ENCODE measurements at regions not wholly inside any gene's neighbourhood (a gene's known extent, or its start where the extent isn't known, plus 50 kb on each side); places are given as distances from the start of the nearest gene placed in this dataset.
"Not testable (repeated sequence)": the region's sequence is repeated elsewhere in the genome, so short reads cannot be mapped to it uniquely, and the experiment has no call there.

DNA sequence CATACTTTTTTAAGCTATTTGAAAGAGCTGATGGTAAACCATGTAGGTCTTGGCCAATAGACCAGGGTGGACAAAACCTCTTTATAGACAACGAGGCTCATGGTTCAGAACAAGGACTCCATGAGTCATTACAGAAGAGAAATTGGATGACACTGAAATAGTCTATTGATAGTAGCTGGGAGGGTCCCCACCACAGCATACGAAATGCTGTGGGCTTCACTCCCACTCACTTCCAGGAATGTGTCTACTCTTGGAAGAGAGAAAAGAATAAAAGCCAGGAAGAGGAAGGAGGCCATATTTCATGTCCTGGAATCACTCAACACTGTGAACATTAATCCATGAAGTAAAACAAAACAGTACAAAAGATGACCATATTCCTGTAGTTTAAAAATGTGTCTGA lies 82.3 kb upstream of the MXRA5 start:
- Histone ChIP-seq H3K27me3 (ENCODE audit: insufficient read depth in 3 of 3, low read length in 2 of 3) (no peaks in the 10 kb centered on the region), H3K4me3 (no peak overlapping the region), H3K36me3 (ENCODE audit: insufficient read depth in 1 of 2, low read depth in 1 of 2) (no peaks in the 10 kb centered on the region), H3K4me1 (no peaks in the 10 kb centered on the region), H3K27ac (no peak overlapping the region), H3K9me3 (no peaks in the 10 kb centered on the region)
- intact Hi-C loops (cut with DNase I): no loop called here
- ATAC-seq (no peak), DNase-seq (no peak)
- 18 to 47% (median 26%) methylated on average over 2 of the region's 2 CpGs for WGBS, 3 donors
- TF ChIP-seq, protein P1, sequence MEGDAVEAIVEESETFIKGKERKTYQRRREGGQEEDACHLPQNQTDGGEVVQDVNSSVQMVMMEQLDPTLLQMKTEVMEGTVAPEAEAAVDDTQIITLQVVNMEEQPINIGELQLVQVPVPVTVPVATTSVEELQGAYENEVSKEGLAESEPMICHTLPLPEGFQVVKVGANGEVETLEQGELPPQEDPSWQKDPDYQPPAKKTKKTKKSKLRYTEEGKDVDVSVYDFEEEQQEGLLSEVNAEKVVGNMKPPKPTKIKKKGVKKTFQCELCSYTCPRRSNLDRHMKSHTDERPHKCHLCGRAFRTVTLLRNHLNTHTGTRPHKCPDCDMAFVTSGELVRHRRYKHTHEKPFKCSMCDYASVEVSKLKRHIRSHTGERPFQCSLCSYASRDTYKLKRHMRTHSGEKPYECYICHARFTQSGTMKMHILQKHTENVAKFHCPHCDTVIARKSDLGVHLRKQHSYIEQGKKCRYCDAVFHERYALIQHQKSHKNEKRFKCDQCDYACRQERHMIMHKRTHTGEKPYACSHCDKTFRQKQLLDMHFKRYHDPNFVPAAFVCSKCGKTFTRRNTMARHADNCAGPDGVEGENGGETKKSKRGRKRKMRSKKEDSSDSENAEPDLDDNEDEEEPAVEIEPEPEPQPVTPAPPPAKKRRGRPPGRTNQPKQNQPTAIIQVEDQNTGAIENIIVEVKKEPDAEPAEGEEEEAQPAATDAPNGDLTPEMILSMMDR (IDR thresholded peaks at IDR 0.05): no peak

DNA sequence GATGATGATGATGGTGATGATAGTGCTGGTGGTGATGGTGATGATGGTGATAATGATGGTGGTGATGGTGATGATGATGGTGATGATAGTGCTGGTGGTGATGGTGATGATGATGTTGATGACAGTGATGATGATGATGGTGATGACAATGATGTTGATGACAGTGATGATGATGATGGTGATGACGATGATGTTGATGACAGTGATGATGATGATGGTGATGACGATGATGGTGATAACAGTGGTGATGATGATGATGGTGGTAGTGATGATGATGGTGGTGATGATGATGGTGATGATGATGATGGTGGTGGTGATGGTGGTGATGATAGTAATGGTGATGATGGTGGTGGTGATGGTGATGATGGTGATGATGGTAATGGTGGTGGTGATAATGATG lies 80.1 kb upstream of the MXRA5 start:
- no peak for ATAC-seq
- TF ChIP-seq, protein P1 (IDR thresholded peaks at IDR 0.05): no peak
- no peaks in the 10 kb centered on the region for H3K27me3 ChIP-seq (ENCODE audit: insufficient read depth in 3 of 3, low read length in 2 of 3)
- H3K4me3 ChIP-seq: no peak overlapping the region
- 96 to 100% (median 99%) methylated on average over 2 of the region's 2 CpGs for WGBS, 3 donors
- H3K36me3 ChIP-seq (ENCODE audit: insufficient read depth in 1 of 2, low read depth in 1 of 2): no peaks in the 10 kb centered on the region
- no peak for DNase-seq
- H3K27ac ChIP-seq: no peak overlapping the region
- H3K4me1 ChIP-seq: no peaks in the 10 kb centered on the region
- H3K9me3 ChIP-seq: no peaks in the 10 kb centered on the region
- intact Hi-C loops (cut with DNase I): no loop called here

DNA sequence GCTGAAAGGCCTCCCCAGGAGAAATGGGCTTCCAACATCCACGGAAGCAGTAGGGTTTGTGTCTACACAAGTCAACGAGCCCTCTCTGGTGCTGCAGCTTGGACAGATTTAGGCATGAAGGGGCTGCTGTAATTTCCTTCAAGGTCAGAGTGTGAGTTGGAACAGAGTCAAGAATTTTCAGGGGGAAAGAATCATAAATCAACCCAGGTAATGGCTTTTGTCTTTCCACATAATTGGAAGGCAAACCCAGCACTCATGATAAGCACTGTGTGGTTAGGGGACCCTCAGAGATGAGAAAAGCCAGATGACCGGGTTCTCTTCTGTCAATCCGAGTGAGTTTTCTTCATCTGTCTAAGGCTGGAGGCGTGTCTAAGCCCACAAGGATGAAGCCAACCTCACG lies 78.6 kb upstream of the MXRA5 start:
- WGBS, 3 donors: 51 to 52% (median 51%) methylated on average over 6 of the region's 6 CpGs
- Histone ChIP-seq H3K27me3 (ENCODE audit: insufficient read depth in 3 of 3, low read length in 2 of 3) (no peaks in the 10 kb centered on the region), H3K4me3 (no peak overlapping the region), H3K4me1 (no peaks in the 10 kb centered on the region), H3K36me3 (ENCODE audit: insufficient read depth in 1 of 2, low read depth in 1 of 2) (no peaks in the 10 kb centered on the region), H3K9me3 (no peaks in the 10 kb centered on the region), H3K27ac (no peak overlapping the region)
- intact Hi-C loops (cut with DNase I): no loop called here
- DNase-seq (no peak), ATAC-seq (no peak)
- TF ChIP-seq, protein P1 (IDR thresholded peaks at IDR 0.05): no peak

DNA sequence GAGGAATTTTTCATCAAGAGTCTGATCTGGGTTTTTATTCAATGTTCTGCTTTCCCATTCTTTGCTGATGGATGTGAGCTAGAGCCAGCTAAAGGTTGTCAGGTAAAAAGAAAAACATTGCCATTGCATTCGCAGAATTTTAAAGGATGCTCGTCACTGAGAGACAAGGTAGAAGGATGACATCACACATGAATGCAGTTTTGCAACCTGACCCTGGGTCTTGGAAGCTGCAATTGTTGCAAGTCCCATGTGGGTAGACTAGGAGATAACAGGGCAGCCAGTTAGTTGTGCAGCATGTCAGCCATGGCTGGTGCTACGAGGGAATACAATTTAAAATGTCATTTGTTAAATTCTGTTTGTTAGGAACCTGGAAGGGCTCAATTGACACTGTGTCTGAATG lies 73.9 kb upstream of the MXRA5 start:
- Histone ChIP-seq H3K27ac (no peak overlapping the region), H3K36me3 (ENCODE audit: insufficient read depth in 1 of 2, low read depth in 1 of 2) (no peaks in the 10 kb centered on the region), H3K9me3 (no peaks in the 10 kb centered on the region), H3K4me3 (no peak overlapping the region), H3K4me1 (no peaks in the 10 kb centered on the region), H3K27me3 (ENCODE audit: insufficient read depth in 3 of 3, low read length in 2 of 3) (no peaks in the 10 kb centered on the region)
- ATAC-seq (no peak), DNase-seq (no peak)
- TF ChIP-seq, protein P1 (IDR thresholded peaks at IDR 0.05): no peak
- intact Hi-C loops (cut with DNase I): no loop called here
- 76 to 93% (median 81%) methylated on average over 3 of the region's 3 CpGs for WGBS, 3 donors

DNA sequence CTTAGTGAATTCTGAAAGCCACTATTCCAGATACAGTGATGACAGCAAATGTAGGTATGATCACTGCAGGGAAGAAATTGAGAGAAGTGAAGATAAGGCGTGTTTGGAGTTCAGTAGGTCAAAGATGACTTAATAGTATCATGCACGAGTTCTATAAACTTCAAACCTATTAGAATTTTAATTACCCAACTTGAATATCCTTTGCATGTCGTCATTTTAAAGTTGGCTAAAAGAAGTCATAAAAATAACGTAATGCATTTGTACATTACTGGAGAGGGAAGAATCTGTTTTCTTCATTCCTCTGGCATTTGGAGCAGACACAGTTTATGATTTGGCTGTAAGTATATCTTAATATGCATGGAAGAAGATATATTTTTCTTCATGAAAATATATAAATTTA lies 68.6 kb upstream of the MXRA5 start:
- 37 to 46% (median 45%) methylated on average over 4 of the region's 4 CpGs for WGBS, 3 donors
- Histone ChIP-seq H3K9me3 (no peaks in the 10 kb centered on the region), H3K4me3 (no peak overlapping the region), H3K27ac (no peak overlapping the region), H3K4me1 (no peaks in the 10 kb centered on the region), H3K36me3 (ENCODE audit: insufficient read depth in 1 of 2, low read depth in 1 of 2) (no peaks in the 10 kb centered on the region), H3K27me3 (ENCODE audit: insufficient read depth in 3 of 3, low read length in 2 of 3) (no peaks in the 10 kb centered on the region)
- DNase-seq (no peak), ATAC-seq (no peak)
- intact Hi-C loops (cut with DNase I): no loop called here
- TF ChIP-seq, protein P1 (IDR thresholded peaks at IDR 0.05): no peak

DNA sequence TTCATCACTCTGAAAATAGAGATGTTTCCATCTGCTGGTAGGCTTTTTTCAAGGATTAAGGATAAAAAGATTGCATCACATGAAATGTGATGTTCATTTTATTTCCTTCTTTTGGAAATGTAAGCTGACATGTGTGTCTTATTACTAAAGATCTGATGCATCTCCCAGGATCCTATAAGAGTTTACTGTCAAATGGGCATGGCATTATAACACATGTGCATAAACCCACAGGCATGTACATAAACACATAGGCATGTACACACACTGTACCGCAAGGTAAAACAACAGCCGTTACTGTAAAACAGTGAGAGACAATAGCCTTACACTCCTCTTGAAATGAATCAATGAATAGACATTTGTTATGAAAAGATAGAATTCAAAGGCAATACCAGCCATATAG lies 65.2 kb upstream of the MXRA5 start:
- DNase-seq; intact Hi-C loops (cut with DNase I); H3K27me3 ChIP-seq (ENCODE audit: insufficient read depth in 3 of 3, low read length in 2 of 3); H3K9me3 ChIP-seq; H3K4me3 ChIP-seq; H3K4me1 ChIP-seq; ATAC-seq; H3K27ac ChIP-seq; H3K36me3 ChIP-seq (ENCODE audit: insufficient read depth in 1 of 2, low read depth in 1 of 2): not testable (repeated sequence)
- WGBS, 3 donors: 94 to 100% (median 95%) methylated on average over 2 of the region's 2 CpGs

DNA sequence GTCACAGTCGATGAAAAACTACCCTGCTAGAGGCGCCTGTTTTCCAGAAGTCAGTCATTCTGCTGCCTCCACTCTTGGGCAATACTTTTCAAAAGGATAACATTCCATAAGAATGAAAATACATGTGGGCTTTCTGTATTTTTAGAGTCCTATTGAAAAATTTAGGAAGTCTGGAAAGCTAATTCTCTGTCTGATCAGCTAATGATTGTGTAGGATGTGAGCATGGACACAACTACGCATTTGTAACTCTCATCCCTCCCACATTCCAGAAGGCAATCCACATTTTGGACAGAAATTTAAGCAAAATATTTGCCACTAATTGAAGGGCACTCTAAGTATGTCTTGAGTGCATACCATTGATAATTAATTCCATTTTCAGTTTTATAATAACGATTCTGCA lies 63.5 kb upstream of the MXRA5 start:
- H3K9me3 ChIP-seq; ATAC-seq; intact Hi-C loops (cut with DNase I); DNase-seq; H3K27ac ChIP-seq; H3K4me1 ChIP-seq; H3K4me3 ChIP-seq; H3K36me3 ChIP-seq (ENCODE audit: insufficient read depth in 1 of 2, low read depth in 1 of 2); H3K27me3 ChIP-seq (ENCODE audit: insufficient read depth in 3 of 3, low read length in 2 of 3): not testable (repeated sequence)
- WGBS, 3 donors: 64 to 78% (median 73%) methylated on average over 4 of the region's 4 CpGs
